ENCODE measurements at regions not wholly inside any gene's neighbourhood (a gene's known extent, or its start where the extent isn't known, plus 50 kb on each side); places are given as distances from the start of the nearest gene placed in this dataset.
A peak's percentile ranks its signal among the peaks of the same experiment; 100 is the strongest.

GRCh38 chr12:89909753-89910152, 201.1 kb upstream of the ATP2B1 start:
- no peak for DNase-seq (ENCODE audit: low read depth in 3 of 3, low spot score in 2 of 3)

DNA sequence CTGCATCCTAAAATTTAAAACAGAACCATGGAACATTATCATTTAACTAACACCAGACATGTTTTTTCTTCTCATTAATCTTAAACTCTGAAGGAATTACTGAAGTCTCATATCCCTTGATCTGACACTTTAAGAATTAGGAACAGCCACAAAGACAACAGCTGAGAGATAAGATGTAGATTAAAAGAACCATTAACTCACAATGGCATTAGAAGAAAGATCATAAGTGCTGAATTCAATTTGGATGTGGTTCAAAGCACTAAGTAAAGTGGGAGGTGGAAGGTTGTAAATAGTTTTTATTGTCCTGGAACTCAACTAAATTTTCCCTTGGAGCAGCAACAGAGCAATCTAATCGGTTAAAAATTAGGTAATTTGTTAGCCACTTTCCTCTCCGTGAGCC, 199.0 kb upstream of the ATP2B1 start:
- DNase-seq (ENCODE audit: low read depth in 3 of 3, low spot score in 2 of 3), result peak in 2 of 3 donors; percentile 29 to 36

DNA sequence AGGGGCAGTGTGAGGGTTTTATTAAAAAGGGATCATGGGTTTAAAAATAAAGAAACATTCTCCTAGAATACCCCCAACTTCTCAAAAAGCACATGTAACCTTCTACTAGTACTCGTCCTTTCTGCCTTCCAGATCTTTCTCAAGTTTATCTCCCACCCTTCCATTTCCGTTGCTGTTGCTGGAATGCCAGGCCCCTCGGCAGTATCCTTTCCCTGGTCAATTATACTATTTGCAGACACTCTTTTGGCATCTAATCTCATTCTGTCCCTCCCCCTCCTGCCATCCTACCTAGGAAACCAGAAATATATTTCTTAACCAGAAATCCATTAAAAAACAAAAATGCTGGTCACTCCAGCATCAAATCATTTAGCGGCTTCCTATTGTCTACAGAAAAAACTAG, 198.2 kb upstream of the ATP2B1 start:
- no peak for DNase-seq (ENCODE audit: low read depth in 3 of 3, low spot score in 2 of 3)

DNA sequence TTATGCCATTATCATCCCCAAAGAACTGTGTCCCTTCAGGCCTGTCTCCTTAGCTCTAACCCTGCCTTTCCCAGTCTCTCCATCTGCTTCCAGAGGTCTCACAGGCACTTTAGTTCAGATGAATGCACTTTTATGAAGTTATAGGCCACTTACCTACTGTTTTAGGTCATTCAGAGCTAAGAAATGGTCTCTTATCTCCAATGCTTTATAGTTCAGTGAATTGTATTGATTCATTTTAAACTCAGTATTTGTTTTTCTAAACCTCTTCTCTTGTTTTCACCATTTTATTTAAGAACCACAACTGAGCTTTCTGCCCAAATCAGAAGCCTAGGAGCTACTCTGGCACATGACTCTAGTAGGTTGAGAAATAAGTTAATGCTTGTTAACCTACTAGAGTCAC, 197.5 kb upstream of the ATP2B1 start:
- DNase-seq (ENCODE audit: low read depth in 3 of 3, low spot score in 2 of 3), result no peak

- DNase-seq (ENCODE audit: low read depth in 3 of 3, low spot score in 2 of 3), result no peak
These were observed 193.4 kb upstream of the ATP2B1 start for GRCh38 chr12:89901906-89902642.

DNA sequence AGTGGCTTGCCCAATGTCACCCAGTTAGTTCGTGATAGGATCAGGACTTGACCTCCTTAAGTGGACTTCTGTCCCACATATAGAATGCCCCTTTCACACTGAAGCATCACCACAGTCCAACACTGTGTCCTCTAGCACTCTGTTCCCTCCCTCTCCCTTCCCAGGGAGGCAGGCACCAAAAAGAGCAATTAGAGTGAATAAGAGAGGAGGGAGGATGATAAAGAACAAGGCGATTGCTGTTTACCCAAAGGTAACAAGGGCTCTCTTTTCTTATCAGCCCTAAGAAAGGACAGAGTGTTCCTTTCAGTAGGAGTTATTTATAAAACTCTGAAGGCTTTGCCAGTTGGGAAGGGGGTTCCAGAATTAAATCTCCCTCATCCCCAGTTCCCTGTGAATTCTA, 192.7 kb upstream of the ATP2B1 start:
- no peak for DNase-seq (ENCODE audit: low read depth in 3 of 3, low spot score in 2 of 3)

- no peak for DNase-seq (ENCODE audit: low read depth in 3 of 3, low spot score in 2 of 3)
These were observed 191.0 kb upstream of the ATP2B1 start for GRCh38 chr12:89899651-89900050.

DNA sequence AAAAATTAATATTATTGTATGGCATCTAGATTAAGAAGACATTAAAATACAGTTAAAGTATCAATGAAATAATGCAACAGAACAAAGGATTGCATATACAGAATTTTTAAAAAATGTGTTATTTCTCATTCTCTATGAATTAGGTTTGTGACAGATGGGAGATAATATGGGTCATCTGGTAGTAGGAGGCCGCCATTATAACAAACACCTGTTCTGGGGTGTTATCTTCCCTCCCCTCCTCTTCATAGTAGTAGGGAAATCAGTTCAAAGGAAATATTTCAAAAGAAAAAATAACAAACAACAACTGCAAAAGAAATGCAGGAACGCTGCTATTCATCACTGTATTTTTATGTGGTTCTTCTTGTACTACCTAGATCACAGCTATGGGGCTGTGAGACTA, 187.0 kb upstream of the ATP2B1 start:
- no peak for DNase-seq (ENCODE audit: low read depth in 3 of 3, low spot score in 2 of 3)

DNA sequence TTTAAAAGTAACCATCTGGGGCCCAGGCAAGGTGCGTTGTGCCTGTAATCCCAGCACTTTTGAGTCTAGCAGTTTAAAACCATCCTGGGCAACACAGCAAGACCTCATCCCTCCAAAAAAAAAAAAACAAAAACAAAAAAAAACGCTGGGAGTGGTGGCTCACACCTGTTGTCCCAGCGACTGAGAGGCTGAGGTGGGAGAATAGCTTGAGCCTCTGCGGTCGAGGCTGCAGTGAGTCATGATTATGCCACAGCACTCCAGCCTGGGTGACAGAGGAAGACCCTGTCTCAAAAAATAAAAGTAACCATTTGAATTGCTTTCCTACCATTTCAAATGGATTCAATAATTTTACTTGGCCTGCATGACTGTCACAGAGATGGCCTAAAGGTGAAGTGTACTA, 186.5 kb upstream of the ATP2B1 start:
- DNase-seq (ENCODE audit: low read depth in 3 of 3, low spot score in 2 of 3), result no peak

DNA sequence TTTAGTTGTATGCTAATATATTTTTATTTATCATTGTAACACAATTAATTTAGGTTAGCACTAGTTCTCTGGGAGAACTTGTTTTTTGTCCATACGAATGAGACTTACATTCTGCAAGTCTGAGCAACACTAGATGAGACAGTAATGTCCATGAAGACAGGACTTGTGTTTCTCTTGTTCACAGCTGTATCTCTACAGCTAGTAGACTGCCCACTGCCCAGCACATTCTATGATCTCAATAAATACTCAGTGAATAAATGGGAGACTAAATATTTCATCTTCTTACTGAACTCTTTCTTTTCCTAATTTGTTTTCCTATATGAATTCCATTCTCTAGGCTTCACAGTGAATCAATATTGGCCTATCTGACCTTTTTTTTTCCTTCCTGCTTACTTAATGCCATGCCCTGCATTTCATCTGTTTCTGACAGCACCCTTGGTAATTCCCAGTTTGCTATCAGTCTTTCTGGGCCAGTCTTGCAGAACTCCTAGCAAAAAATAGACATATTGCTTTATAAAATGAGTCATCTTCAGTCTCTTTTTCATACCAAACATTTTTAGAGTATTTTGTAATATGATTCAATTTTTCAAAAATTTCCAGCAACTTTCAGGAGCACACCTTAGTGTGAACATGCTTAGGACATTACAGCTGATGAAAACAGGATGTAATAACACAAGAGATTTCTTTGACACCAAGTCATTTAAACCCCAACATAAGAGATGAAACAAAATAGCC, 185.5 kb upstream of the ATP2B1 start:
- DNase-seq (ENCODE audit: low read depth in 3 of 3, low spot score in 2 of 3), result no peak

DNA sequence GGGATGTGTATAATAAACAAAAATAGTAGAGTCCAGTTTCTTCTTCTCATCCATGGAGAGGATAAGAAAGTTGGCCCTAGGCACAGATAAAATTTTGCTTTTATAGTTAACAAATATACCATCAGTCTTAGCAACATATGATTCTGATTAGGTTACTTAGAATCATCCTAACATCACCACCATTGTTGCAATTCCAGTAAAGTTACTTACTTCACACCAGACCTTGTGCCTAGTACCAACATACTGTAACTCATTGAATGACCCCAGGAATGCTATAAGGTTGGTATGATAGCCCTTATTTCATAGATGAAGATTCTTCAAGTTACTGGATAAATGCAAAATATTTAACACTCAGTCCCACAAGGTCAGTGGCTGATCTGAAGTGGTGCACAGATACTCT, 183.8 kb upstream of the ATP2B1 start:
- DNase-seq (ENCODE audit: low read depth in 3 of 3, low spot score in 2 of 3), result no peak

- no peak for DNase-seq (ENCODE audit: low read depth in 3 of 3, low spot score in 2 of 3)
These were observed 183.3 kb upstream of the ATP2B1 start for GRCh38 chr12:89891933-89892332.

GRCh38 chr12:89890161-89890560, 181.5 kb upstream of the ATP2B1 start:
- no peak for DNase-seq (ENCODE audit: low read depth in 3 of 3, low spot score in 2 of 3)

DNA sequence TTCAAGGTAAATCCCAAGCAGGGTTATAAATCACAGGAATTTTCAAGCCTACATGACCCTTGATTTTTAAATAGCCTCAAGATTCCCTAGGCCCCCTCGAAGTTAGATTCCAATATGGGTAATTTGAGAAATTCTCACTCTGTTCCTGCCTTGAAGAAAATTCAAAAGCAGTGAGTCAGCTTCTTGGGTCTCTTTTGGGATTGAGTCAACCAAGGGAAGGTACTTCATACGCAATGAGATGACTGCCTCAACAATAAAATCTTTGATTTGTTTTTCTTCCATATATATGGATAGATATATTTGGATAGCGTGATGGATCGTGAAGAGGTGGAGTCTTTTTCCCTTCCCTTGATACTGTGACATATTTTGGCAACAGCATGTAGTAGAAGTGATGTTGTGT, 180.4 kb upstream of the ATP2B1 start:
- DNase-seq (ENCODE audit: low read depth in 3 of 3, low spot score in 2 of 3), result no peak

DNA sequence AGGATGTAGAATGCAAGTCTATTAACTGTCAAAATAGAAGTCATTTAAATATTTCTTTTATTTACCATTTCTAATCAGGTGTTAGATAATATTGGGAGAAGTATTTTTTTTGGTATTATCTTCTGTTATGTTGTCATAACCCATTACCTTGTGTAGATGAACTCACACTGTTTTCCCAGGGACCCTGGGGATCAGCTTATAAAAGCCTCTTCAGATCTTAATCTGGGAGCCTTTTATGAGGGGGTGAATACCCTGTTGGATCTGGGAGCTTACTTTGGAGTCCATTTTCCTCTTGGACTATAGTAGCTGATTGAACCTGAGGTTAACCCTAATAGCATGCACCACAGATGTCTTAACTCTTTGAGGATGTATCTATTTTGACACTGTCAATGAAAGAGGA, 176.3 kb upstream of the ATP2B1 start:
- DNase-seq (ENCODE audit: low read depth in 3 of 3, low spot score in 2 of 3), result no peak

- no peak for DNase-seq (ENCODE audit: low read depth in 3 of 3, low spot score in 2 of 3)
These were observed 175.8 kb upstream of the ATP2B1 start for GRCh38 chr12:89884416-89884898.

DNA sequence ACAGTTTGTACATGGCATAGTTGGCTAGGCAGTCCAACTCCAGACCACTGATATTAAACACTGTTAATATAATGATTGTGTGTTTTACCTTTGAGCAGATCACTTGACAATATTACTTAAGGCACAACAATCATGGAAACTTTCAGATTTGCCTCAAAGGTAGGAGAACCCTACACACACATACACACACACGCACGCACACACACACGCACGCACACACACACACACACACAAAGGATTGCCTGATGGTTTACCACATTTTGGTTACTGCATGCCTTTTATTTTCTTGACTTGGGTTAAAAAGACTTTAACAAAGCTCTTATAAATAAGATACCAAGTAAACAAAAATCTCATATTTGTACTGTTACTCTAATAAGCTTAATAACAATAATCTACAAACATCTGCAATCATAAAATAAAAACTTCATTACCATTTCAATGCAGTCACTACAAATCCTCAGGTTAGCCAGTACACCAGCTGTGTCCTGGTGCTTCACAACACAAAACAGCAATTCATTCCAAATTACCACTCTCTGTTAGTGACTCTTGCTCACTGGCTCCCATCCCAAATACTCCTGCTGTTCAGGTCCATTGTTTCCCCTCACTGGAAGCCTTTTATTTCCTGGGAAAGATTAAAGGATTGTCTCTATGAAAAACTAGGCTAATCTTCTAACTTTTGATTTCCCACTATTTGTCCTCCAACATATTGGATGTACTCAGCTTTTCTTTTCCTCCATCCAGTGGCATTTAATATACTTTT, 175.2 kb upstream of the ATP2B1 start:
- DNase-seq (ENCODE audit: low read depth in 3 of 3, low spot score in 2 of 3), result no peak

- DNase-seq (ENCODE audit: low read depth in 3 of 3, low spot score in 2 of 3), result no peak
These were observed 174.2 kb upstream of the ATP2B1 start for GRCh38 chr12:89882792-89883191.

DNA sequence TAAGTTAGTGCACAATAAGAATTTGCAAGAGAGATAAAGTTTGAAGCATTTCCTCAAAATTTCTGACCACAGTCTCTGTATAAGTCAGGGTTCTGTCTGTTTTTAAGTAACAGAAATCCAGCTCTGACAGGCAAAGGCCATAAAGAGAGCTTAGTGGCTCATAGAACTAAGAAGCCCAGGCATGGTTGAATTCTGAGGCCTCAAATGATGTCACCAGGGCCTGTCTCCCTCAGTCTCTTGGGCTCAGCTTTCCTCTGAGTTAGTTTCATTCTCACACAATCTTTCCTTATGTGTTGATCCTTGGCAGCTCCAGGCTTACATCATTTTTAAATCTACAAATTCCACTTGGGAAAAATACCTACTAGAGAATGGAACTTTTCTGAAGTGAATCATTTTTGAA, 173.4 kb upstream of the ATP2B1 start:
- DNase-seq (ENCODE audit: low read depth in 3 of 3, low spot score in 2 of 3), result no peak

- no peak for DNase-seq (ENCODE audit: low read depth in 3 of 3, low spot score in 2 of 3)
These were observed 172.2 kb upstream of the ATP2B1 start for GRCh38 chr12:89880690-89881350.

DNA sequence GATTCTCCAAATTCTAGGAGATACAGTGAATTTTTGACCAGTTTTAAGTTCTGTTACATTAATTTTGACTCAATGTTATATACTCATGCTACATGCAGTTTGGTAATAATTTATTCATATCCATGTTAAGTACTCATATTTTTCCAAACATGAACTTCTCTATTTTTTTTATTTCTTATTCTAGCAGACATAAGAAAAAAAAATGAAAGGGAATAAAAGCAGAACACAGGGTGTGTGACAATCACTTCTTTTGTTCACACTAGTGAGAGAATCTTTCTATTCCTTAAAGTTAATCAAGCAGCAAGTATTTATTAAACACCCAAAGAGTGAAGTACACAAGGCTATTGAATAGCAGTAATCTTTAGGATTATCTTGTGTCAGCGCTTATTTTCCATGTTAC, 171.1 kb upstream of the ATP2B1 start:
- no peak for DNase-seq (ENCODE audit: low read depth in 3 of 3, low spot score in 2 of 3)

All from right renal cortex interstitium (tissue), 3 donors.